ENCODE measurements at regions not wholly inside any gene's neighbourhood (a gene's known extent, or its start where the extent isn't known, plus 50 kb on each side); places are given as distances from the start of the nearest gene placed in this dataset.

GRCh38 chr4:13876131-13876530 lies 248.6 kb upstream of the BOD1L1 start:
- Histone ChIP-seq H4K20me1 (replicated peaks in 1 of 2; ENCODE audit: control insufficient read depth in 1 of 2, insufficient read depth in 2 of 2, low read length in 2 of 2) (no peaks in the 10 kb centered on the region), H3K4ac (replicated peaks; ENCODE audit: insufficient read length, low read depth, low read length) (no peak overlapping the region), H3K56ac (replicated peaks; ENCODE audit: insufficient read length, low read depth, low read length) (no peak overlapping the region), H3K27me3 (replicated peaks in 1 of 4; ENCODE audit: control insufficient read depth in 3 of 4, extremely low read depth in 1 of 4, insufficient read depth in 3 of 4, low read length in 3 of 4) (no peaks in the 10 kb centered on the region), H4K5ac (ENCODE audit: insufficient read length, low read depth, low read length) (no peak overlapping the region), H3K27ac (ENCODE audit: low read depth, low read length) (no peak overlapping the region), H3K79me2 (ENCODE audit: control insufficient read depth in 1 of 2, insufficient read depth in 2 of 2, low read length in 2 of 2) (no peaks in the 10 kb centered on the region), H2BK15ac (ENCODE audit: low read length) (no peak overlapping the region), H3K23ac (ENCODE audit: insufficient read length) (no peak overlapping the region), H3K79me1 (ENCODE audit: low read depth, low read length) (no peaks in the 10 kb centered on the region), H3K9me3 (ENCODE audit: insufficient read depth in 2 of 2, low read depth in 1 of 2, low read length in 1 of 2) (no peaks in the 10 kb centered on the region), H3K18ac (ENCODE audit: extremely low read depth, low read length) (no peak overlapping the region), H4K91ac (replicated peaks; ENCODE audit: insufficient read length, low read length) (no peak overlapping the region), H3K36me3 (ENCODE audit: control insufficient read depth in 2 of 4, insufficient read depth in 4 of 4, low read length in 3 of 4) (no peaks in the 10 kb centered on the region), H4K8ac (ENCODE audit: extremely low read depth, insufficient read depth, low read length) (no peak overlapping the region), H2AFZ (ENCODE audit: low read length) (no peak overlapping the region), H3K9ac (replicated peaks in 1 of 4; ENCODE audit: extremely low read depth in 1 of 4, low read depth in 3 of 4, low read length in 3 of 4) (no peak overlapping the region), H2AK5ac (ENCODE audit: low read depth, low read length) (no peak overlapping the region), H3K4me1 (replicated peaks in 1 of 4; ENCODE audit: control insufficient read depth in 3 of 4, insufficient read depth in 4 of 4, low read length in 3 of 4) (no peaks in the 10 kb centered on the region), H3K23me2 (ENCODE audit: low read depth, low read length) (no peaks in the 10 kb centered on the region), H2BK5ac (ENCODE audit: low read depth, low read length) (no peak overlapping the region), H3K4me2 (ENCODE audit: insufficient read depth in 1 of 2, low read depth in 2 of 2, low read length in 2 of 2) (no peak overlapping the region), H3K4me3 (ENCODE audit: extremely low read depth in 1 of 4, insufficient read depth in 2 of 4, low read depth in 3 of 4, low read length in 4 of 4) (no peak overlapping the region), H3K14ac (ENCODE audit: insufficient read length) (no peak overlapping the region), H2BK12ac (ENCODE audit: low read depth, low read length) (no peak overlapping the region), H2BK120ac (replicated peaks; ENCODE audit: low read depth, low read length) (no peak overlapping the region), H2BK20ac (ENCODE audit: low read length) (no peak overlapping the region)
- FAIRE-seq (no peak), DNase-seq (ENCODE audit: low read depth in 1 of 2, low spot score in 2 of 2) (no peak)
- WGBS, 2 experiments (ENCODE audit: extremely low coverage in 1 of 2, insufficient coverage in 1 of 2, insufficient read length in 1 of 2, insufficient replicate concordance in 2 of 2, low coverage in 1 of 2, low lambda C conversion rate in 2 of 2, missing lambda C conversion rate in 1 of 2), result 92% methylated on average over 3 of the region's 3 CpGs; no CpG with 5 or more reads in 1 of the 2 experiments
- TF ChIP-seq KDM5A (IDR thresholded peaks at IDR 0.05; ENCODE audit: low read length), result no peak
- TF ChIP-seq POU5F1 (IDR thresholded peaks at IDR 0.05; ENCODE audit: low read depth, low read length), result no peak
- TF ChIP-seq ASH2L (IDR thresholded peaks at IDR 0.05; ENCODE audit: low read length), result no peak
- TF ChIP-seq EZH2 (IDR thresholded peaks at IDR 0.05; ENCODE audit: low read depth, low read length, severe bottlenecking), result no peak
- no peak for TF ChIP-seq SRF (IDR thresholded peaks at IDR 0.05; ENCODE audit: low read depth, low read length)
- no peak for TF ChIP-seq JUND (IDR thresholded peaks at IDR 0.05; ENCODE audit: low read length)
- no peak for TF ChIP-seq SAP30 (IDR thresholded peaks at IDR 0.05; ENCODE audit: insufficient read depth, insufficient replicate concordance, low read length)
- TF ChIP-seq YY1 (IDR thresholded peaks at IDR 0.05; ENCODE audit: low read depth, low read length), result no peak
- TF ChIP-seq POLR2AphosphoS5 (IDR thresholded peaks at IDR 0.05; ENCODE audit: low read depth, low read length), result no peak
- TF ChIP-seq TAF1 (IDR thresholded peaks at IDR 0.05; ENCODE audit: low read depth, low read length), result no peak
- no peak for TF ChIP-seq FOSL1 (IDR thresholded peaks at IDR 0.05; ENCODE audit: insufficient read depth, low read depth, low read length)
- no peak for TF ChIP-seq ZNF274 (IDR thresholded peaks at IDR 0.05; ENCODE audit: borderline replicate concordance, extremely low read depth, low read length)
- no peak for TF ChIP-seq NRF1 (IDR thresholded peaks at IDR 0.05; ENCODE audit: low read depth, low read length)
- no peak for TF ChIP-seq POLR2A (IDR thresholded peaks at IDR 0.05; ENCODE audit: control extremely low read depth in 1 of 2, low read depth in 2 of 2, low read length in 2 of 2)
- no peak for TF ChIP-seq TAF7 (optimal IDR thresholded peaks at IDR 0.05; ENCODE audit: borderline replicate concordance, low read depth, low read length)
- no peak for TF ChIP-seq SP4 (IDR thresholded peaks at IDR 0.05; ENCODE audit: low read length)
- ChIA-PET CTCF (ENCODE audit: partially characterized antibody) (interaction anchor here (0.7 to 0.8 kb wide), 2 partner anchors 17 to 388 kb away, joined by 3 read pairs; no protein-coding TSS in a partner anchor), POLR2A (ENCODE audit: partially characterized antibody) (no interaction called here)

All from H1 (cell line).